GM23338 (cell line): ENCODE measurements at regions not wholly inside any gene's neighbourhood (a gene's known extent, or its start where the extent isn't known, plus 50 kb on each side); places are given as distances from the start of the nearest gene placed in this dataset.

Experiments used
- ATAC-seq: fragments of 200-7000 bp; cut with Tn5 transposase; 3 replicates; pipeline ENCODE4 v1.9.1; 2020
- DNase-seq: peaks from one replicate; pipeline ENCODE4 v3.0.0-alpha.2; 2015; ENCODE audit warnings: low spot score
- H2AFZ ChIP-seq: fragments of 200-600 bp; sonication (generic); 2 replicates; pipeline ENCODE4 v1.8.0; 2016; ENCODE audit warnings: antibody characterized with exemption, mild to moderate bottlenecking, moderate library complexity
- H3F3A ChIP-seq: fragments of 200-600 bp; sonication (generic); replicated peaks from 2 replicates; pipeline ENCODE4 v1.8.0; 2017; ENCODE audit warnings: antibody characterized with exemption, mixed run types, low read depth
- H3K27ac ChIP-seq: fragments of 200-600 bp; sonication (generic); 2 replicates; pipeline ENCODE4 v1.6.1; 2016; ENCODE audit warnings: low read depth
- H3K27me3 ChIP-seq: fragments of 200-600 bp; sonication (generic); 2 replicates; pipeline ENCODE4 v1.8.0; 2016; ENCODE audit warnings: mild to moderate bottlenecking, mixed run types, moderate library complexity; ENCODE audit not compliant: insufficient read depth
- H3K36me3 ChIP-seq: fragments of 200-600 bp; sonication (generic); 2 replicates; pipeline ENCODE4 v1.8.0; 2016; ENCODE audit warnings: mild to moderate bottlenecking; ENCODE audit not compliant: insufficient read depth
- H3K4me1 ChIP-seq: fragments of 200-600 bp; sonication (generic); 2 replicates; pipeline ENCODE4 v1.8.0; 2016; ENCODE audit warnings: mild to moderate bottlenecking, moderate library complexity; ENCODE audit not compliant: insufficient read depth
- H3K4me2 ChIP-seq: fragments of 200-600 bp; sonication (generic); 2 replicates; pipeline ENCODE4 v1.7.1; 2017; ENCODE audit warnings: mixed run types
- H3K4me3 ChIP-seq: fragments of 200-600 bp; sonication (generic); 2 replicates; pipeline ENCODE4 v1.6.1; 2016; ENCODE audit warnings: mixed run types
- H3K79me2 ChIP-seq: fragments of 200-600 bp; sonication (generic); replicated peaks from 2 replicates; pipeline ENCODE4 v1.8.0; 2017; ENCODE audit warnings: mild to moderate bottlenecking; ENCODE audit not compliant: insufficient read depth
- H3K9me2 ChIP-seq: fragments of 200-600 bp; sonication (generic); 2 replicates; pipeline ENCODE4 v1.8.0; 2017; ENCODE audit not compliant: insufficient read depth
- H4K20me1 ChIP-seq: fragments of 200-600 bp; sonication (generic); replicated peaks from 2 replicates; pipeline ENCODE4 v1.8.0; 2017; ENCODE audit warnings: mild to moderate bottlenecking; ENCODE audit not compliant: insufficient read depth
- H3K27ac Mint-ChIP-seq: 2 replicates; pipeline ENCODE4 v1.8.0; 2020; ENCODE audit warnings: inconsistent platforms, mild to moderate bottlenecking, moderate library complexity, mixed read lengths
- H3K27me3 Mint-ChIP-seq: 3 replicates; pipeline ENCODE4 v1.8.0; 2022; ENCODE audit warnings: low read depth, mild to moderate bottlenecking, moderate library complexity, mixed read lengths, inconsistent platforms; ENCODE audit not compliant: insufficient read depth, poor library complexity
- H3K36me3 Mint-ChIP-seq: 3 replicates; pipeline ENCODE4 v1.8.0; 2021; ENCODE audit warnings: low read depth, mild to moderate bottlenecking, inconsistent platforms, moderate library complexity, mixed read lengths
- H3K4me1 Mint-ChIP-seq: 3 replicates; pipeline ENCODE4 v1.8.0; 2020; ENCODE audit warnings: mild to moderate bottlenecking, inconsistent platforms, mixed read lengths
- H3K4me3 Mint-ChIP-seq: 3 replicates; pipeline ENCODE4 v1.8.0; 2021; ENCODE audit warnings: moderate library complexity, mild to moderate bottlenecking, inconsistent platforms, mixed read lengths
- H3K9me3 Mint-ChIP-seq: 3 replicates; pipeline ENCODE4 v1.8.0; 2020; ENCODE audit warnings: moderate library complexity, mild to moderate bottlenecking, inconsistent platforms, mixed read lengths
- CREB1 ChIP-seq: fragments of 250-450 bp; sonication (Bioruptor Pico); IDR thresholded peaks from 2 replicates; pipeline ENCODE4 v1.5.0; 2020; ENCODE audit warnings: low read depth, mild to moderate bottlenecking, moderate library complexity
- EZH2phosphoT487 ChIP-seq: fragments of 200-600 bp; sonication (generic); IDR thresholded peaks from one replicate; pipeline ENCODE4 v1.8.1; 2018; ENCODE audit warnings: antibody characterized with exemption; ENCODE audit not compliant: unreplicated experiment
- NANOG ChIP-seq: IDR thresholded peaks from 2 replicates; pipeline ENCODE4 v1.6.1; 2016; ENCODE audit warnings: antibody characterized with exemption, borderline replicate concordance
- POLR2AphosphoS5 ChIP-seq: IDR thresholded peaks from 2 replicates; pipeline ENCODE4 v1.6.1; 2016; ENCODE audit warnings: antibody characterized with exemption, low read depth
- STAT1 ChIP-seq: IDR thresholded peaks from one replicate; pipeline ENCODE4 v1.6.1; 2016; ENCODE audit warnings: antibody characterized with exemption; ENCODE audit not compliant: unreplicated experiment
- TF ChIP-seq, protein P1 (sequence below): IDR thresholded peaks from 2 replicates; pipeline ENCODE4 v1.6.1; 2016; ENCODE audit warnings: antibody characterized with exemption
- TF ChIP-seq, protein P2 (sequence below): IDR thresholded peaks from one replicate; pipeline ENCODE4 v1.6.1; 2018; ENCODE audit warnings: antibody characterized with exemption; ENCODE audit not compliant: unreplicated experiment

DNA sequence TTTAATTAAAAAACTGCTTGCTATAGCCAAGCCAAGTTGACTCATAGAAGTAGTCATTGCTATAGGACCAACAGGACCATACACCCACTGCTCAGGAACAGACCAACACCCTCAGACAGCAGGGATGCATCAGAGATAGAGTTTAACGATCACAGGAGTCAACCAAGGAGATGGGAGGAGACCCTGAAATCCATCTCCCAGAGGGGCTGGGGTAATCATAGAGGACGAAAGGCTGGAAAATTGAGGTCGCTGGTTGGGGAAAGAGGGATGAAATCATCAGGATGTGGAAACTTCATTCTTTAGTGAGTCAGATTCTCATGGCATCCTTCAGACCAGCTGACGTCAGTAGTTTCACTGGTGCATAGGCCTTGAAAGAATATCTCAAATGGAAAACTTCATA is 160.4 kb upstream of the GPC6 start:
- H2AFZ ChIP-seq = no peak overlapping the region; the same call in 1 of the 2 replicates
- no peaks in the 10 kb centered on the region for H4K20me1 ChIP-seq
- Mint-ChIP-seq H3K27ac (no peak overlapping the region), H3K4me3 (no peak overlapping the region), H3K9me3 (no peaks in the 10 kb centered on the region; the same call in 2 of the 3 replicates), H3K27me3 (no peaks in the 10 kb centered on the region), H3K4me1 (no peaks in the 10 kb centered on the region), H3K36me3 (no peaks in the 10 kb centered on the region; the same call in 2 of the 3 replicates)
- no peaks in the 10 kb centered on the region for H3F3A ChIP-seq
- H3K27ac ChIP-seq = no peak overlapping the region
- ATAC-seq = no peak
- no peak for TF ChIP-seq POLR2AphosphoS5
- no peaks in the 10 kb centered on the region for H3K9me2 ChIP-seq
- no peaks in the 10 kb centered on the region for H3K79me2 ChIP-seq
- no peaks in the 10 kb centered on the region for H3K27me3 ChIP-seq
- no peak overlapping the region for H3K4me2 ChIP-seq
- DNase-seq = no peak
- H3K4me1 ChIP-seq = no peaks in the 10 kb centered on the region
- no peak overlapping the region for H3K4me3 ChIP-seq
- H3K36me3 ChIP-seq = no peaks in the 10 kb centered on the region

DNA sequence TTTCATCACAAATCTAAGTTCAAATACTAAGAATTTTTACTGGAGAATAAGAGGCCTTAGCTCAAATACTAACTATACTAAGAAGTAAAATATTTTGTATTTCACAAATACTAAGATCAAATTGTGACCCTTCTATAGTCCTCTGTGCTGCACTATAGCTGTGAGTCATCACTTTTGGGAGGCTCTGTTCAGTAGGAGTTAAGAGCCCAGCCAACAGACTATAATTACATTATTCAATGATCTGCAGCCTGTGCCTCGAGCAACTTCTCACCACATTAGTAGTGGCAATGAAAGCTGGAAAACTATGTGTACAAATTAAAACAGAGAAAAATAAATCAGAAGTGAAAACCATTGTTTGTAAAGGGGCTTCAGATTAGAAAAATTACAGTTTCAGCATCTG is 147.3 kb upstream of the GPC6 start:
- DNase-seq (no peak), ATAC-seq (no peak)
- Mint-ChIP-seq H3K4me1 (peaks cover 11% of the 10 kb centered on the region; the same call in 2 of the 3 replicates), H3K27me3 (peaks cover 2% of the 10 kb centered on the region), H3K9me3 (no peaks in the 10 kb centered on the region), H3K27ac (no peak overlapping the region), H3K4me3 (no peak overlapping the region), H3K36me3 (no peaks in the 10 kb centered on the region)
- no peaks in the 10 kb centered on the region for H4K20me1 ChIP-seq
- no peaks in the 10 kb centered on the region for H3K79me2 ChIP-seq
- no peaks in the 10 kb centered on the region for H3F3A ChIP-seq
- H3K4me3 ChIP-seq = no peak overlapping the region
- no peaks in the 10 kb centered on the region for H3K36me3 ChIP-seq
- TF ChIP-seq EZH2phosphoT487 (no peak), STAT1 (no peak), POLR2AphosphoS5 (no peak), CREB1 (no peak), NANOG (no peak)
- TF ChIP-seq, protein P1, sequence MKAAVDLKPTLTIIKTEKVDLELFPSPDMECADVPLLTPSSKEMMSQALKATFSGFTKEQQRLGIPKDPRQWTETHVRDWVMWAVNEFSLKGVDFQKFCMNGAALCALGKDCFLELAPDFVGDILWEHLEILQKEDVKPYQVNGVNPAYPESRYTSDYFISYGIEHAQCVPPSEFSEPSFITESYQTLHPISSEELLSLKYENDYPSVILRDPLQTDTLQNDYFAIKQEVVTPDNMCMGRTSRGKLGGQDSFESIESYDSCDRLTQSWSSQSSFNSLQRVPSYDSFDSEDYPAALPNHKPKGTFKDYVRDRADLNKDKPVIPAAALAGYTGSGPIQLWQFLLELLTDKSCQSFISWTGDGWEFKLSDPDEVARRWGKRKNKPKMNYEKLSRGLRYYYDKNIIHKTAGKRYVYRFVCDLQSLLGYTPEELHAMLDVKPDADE = no peak
- TF ChIP-seq, protein P2, sequence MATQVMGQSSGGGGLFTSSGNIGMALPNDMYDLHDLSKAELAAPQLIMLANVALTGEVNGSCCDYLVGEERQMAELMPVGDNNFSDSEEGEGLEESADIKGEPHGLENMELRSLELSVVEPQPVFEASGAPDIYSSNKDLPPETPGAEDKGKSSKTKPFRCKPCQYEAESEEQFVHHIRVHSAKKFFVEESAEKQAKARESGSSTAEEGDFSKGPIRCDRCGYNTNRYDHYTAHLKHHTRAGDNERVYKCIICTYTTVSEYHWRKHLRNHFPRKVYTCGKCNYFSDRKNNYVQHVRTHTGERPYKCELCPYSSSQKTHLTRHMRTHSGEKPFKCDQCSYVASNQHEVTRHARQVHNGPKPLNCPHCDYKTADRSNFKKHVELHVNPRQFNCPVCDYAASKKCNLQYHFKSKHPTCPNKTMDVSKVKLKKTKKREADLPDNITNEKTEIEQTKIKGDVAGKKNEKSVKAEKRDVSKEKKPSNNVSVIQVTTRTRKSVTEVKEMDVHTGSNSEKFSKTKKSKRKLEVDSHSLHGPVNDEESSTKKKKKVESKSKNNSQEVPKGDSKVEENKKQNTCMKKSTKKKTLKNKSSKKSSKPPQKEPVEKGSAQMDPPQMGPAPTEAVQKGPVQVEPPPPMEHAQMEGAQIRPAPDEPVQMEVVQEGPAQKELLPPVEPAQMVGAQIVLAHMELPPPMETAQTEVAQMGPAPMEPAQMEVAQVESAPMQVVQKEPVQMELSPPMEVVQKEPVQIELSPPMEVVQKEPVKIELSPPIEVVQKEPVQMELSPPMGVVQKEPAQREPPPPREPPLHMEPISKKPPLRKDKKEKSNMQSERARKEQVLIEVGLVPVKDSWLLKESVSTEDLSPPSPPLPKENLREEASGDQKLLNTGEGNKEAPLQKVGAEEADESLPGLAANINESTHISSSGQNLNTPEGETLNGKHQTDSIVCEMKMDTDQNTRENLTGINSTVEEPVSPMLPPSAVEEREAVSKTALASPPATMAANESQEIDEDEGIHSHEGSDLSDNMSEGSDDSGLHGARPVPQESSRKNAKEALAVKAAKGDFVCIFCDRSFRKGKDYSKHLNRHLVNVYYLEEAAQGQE = no peak
- H3K4me1 ChIP-seq = peaks cover 3% of the 10 kb centered on the region; the same call in 1 of the 2 replicates
- H3K27ac ChIP-seq = no peak overlapping the region
- H2AFZ ChIP-seq = no peak overlapping the region
- H3K27me3 ChIP-seq = no peaks in the 10 kb centered on the region
- H3K4me2 ChIP-seq = no peak overlapping the region
- H3K9me2 ChIP-seq = no peaks in the 10 kb centered on the region
